ENCODE measurements at regions not wholly inside any gene's neighbourhood (a gene's known extent, or its start where the extent isn't known, plus 50 kb on each side); places are given as distances from the start of the nearest gene placed in this dataset.

DNA sequence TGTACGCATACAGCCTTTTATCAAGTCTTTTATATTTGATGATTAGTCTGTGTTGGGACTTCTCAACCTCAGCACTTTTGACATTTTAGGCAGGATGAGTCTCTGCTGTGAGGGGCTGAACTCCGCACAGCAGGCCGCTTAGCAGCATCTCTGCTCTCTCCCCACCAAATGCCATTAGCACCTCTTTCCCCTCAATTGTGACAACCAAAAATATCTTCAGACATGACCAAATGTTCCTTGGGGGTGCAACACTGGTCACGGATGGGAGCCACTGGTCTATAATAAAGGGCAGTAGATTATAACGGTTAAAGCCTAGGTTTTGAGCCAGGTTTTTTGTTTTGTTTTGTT, 109.7 kb upstream of the LRIG1 start (continued):
- TF ChIP-seq, protein P1, sequence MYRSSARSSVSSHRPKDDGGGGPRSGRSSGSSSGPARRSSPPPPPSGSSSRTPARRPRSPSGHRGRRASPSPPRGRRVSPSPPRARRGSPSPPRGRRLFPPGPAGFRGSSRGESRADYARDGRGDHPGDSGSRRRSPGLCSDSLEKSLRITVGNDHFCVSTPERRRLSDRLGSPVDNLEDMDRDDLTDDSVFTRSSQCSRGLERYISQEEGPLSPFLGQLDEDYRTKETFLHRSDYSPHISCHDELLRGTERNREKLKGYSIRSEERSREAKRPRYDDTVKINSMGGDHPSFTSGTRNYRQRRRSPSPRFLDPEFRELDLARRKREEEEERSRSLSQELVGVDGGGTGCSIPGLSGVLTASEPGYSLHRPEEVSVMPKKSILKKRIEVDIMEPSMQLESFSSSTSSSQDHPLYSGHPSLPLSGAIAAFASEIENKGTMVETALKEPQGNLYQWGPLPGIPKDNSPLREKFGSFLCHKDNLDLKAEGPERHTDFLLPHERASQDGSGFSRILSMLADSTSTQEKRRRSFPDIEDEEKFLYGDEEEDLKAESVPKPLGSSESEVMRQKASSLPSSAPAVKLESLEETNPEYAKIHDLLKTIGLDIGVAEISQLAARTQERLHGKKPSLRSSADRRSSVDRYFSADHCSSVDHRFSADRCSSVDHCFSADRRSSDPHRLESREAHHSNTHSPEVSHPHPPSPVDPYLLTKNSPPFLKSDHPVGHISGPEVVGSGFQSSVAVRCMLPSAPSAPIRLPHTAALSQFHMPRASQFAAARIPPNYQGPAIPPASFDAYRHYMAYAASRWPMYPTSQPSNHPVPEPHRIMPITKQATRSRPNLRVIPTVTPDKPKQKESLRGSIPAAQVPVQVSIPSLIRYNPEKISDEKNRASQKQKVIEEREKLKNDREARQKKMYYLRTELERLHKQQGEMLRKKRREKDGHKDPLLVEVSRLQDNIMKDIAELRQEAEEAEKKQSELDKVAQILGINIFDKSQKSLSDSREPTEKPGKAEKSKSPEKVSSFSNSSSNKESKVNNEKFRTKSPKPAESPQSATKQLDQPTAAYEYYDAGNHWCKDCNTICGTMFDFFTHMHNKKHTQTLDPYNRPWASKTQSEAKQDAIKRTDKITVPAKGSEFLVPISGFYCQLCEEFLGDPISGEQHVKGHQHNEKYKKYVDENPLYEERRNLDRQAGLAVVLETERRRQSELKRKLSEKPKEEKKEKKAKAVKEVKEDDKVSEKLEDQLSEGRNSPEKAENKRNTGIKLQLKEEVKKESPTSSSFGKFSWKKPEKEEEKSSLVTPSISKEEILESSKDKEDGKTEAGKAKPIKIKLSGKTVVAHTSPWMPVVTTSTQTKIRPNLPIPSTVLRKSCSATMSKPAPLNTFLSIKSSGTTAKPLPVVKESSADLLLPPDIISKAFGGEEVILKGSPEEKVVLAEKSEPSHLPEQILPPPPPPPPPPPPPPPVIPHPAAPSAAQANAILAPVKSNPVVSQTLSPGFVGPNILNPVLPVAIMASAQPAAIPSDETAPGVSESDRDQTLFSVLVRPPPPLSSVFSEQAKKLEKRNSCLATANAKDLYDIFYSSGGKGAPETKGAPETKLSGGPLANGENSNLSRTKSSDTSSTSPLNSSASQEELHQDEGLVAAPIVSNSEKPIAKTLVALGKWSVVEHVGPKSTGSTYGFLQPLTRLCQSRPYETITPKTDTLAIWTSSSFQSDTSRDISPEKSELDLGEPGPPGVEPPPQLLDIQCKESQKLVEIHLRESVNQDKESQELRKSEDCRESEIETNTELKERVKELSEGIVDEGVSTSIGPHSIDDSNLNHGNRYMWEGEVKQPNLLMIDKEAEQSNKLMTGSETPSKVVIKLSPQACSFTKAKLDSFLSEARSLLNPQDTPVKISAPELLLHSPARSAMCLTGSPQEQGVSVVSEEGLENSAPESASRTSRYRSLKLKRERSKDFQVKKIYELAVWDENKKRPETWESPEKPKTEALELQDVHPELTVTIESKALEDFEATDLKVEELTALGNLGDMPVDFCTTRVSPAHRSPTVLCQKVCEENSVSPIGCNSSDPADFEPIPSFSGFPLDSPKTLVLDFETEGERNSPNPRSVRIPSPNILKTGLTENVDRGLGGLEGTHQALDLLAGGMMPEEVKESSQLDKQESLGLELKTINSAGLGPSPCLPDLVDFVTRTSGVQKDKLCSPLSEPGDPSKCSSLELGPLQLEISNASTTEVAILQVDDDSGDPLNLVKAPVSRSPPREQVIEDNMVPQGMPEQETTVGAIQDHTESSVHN (IDR thresholded peaks at IDR 0.05; ENCODE audit: borderline replicate concordance in 1 of 2, low read depth in 1 of 2), result no peak
- no peak for TF ChIP-seq FOXJ2 (tag; IDR thresholded peaks at IDR 0.05)
- TF ChIP-seq, protein P2, sequence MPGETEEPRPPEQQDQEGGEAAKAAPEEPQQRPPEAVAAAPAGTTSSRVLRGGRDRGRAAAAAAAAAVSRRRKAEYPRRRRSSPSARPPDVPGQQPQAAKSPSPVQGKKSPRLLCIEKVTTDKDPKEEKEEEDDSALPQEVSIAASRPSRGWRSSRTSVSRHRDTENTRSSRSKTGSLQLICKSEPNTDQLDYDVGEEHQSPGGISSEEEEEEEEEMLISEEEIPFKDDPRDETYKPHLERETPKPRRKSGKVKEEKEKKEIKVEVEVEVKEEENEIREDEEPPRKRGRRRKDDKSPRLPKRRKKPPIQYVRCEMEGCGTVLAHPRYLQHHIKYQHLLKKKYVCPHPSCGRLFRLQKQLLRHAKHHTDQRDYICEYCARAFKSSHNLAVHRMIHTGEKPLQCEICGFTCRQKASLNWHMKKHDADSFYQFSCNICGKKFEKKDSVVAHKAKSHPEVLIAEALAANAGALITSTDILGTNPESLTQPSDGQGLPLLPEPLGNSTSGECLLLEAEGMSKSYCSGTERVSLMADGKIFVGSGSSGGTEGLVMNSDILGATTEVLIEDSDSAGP (CRISPR knock-in tag; IDR thresholded peaks at IDR 0.05), result no peak
